ENCODE measurements at regions not wholly inside any gene's neighbourhood (a gene's known extent, or its start where the extent isn't known, plus 50 kb on each side); places are given as distances from the start of the nearest gene placed in this dataset.

DNA sequence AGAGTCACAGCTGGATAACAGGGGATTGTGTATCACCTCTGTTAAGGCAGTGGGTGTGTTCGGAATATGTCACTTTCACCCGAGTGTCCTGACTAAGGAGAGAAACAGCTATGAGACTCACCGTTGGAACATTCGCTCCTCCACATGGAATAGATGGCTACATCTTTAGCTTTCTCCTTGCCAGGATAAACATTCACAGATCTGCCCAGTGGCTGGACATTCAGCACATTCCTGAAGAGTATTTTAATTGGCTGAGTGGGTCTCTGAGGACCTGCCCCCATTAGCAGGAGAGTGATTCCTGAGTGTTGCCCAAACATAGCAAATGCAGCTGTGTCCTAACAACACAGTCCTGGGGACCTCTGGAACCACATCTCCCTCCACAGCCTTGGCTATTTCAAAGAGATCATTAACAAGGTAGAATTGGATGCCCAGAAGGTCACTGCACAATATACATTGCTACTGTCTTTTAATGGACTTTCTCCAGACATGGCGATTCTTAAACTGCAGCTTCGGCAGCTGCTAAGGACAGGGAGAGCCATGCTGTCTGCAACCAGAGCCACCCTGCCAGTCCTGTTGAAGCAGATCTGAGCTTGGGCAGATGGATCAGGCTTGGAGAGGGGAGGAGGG, 435.0 kb upstream of the CADM1 start:
- TF ChIP-seq CTCF (IDR thresholded peaks at IDR 0.05), result no peak
- TF ChIP-seq ZFX (IDR thresholded peaks at IDR 0.05; ENCODE audit: borderline replicate concordance), result no peak

All from 22Rv1 (cell line).